Nephron (organoid): ENCODE measurements at regions not wholly inside any gene's neighbourhood (a gene's known extent, or its start where the extent isn't known, plus 50 kb on each side); places are given as distances from the start of the nearest gene placed in this dataset.

Experiments used
- H3K27ac Mint-ChIP-seq, 3 experiments: 2 replicates each; pipeline ENCODE4 v1.8.0; 2020; ENCODE audit warnings: mixed read lengths in 3 of 3, mild to moderate bottlenecking in 2 of 3, moderate library complexity in 1 of 3
- H3K27me3 Mint-ChIP-seq: 2 replicates; pipeline ENCODE4 v1.8.0; 2021; ENCODE audit warnings: low read depth, mild to moderate bottlenecking, moderate library complexity, mixed read lengths
- H3K36me3 Mint-ChIP-seq: 2 replicates; pipeline ENCODE4 v1.8.0; 2020; ENCODE audit warnings: low read depth, mixed read lengths
- H3K4me1 Mint-ChIP-seq: 2 replicates; pipeline ENCODE4 v1.8.0; 2020; ENCODE audit warnings: mixed read lengths
- H3K4me3 Mint-ChIP-seq, 3 experiments: 2 replicates each; pipeline ENCODE4 v1.8.0; 2020; ENCODE audit warnings: mild to moderate bottlenecking in 3 of 3, mixed read lengths in 3 of 3, moderate library complexity in 2 of 3
- H3K9me3 Mint-ChIP-seq: 2 replicates; pipeline ENCODE4 v1.8.0; 2020; ENCODE audit warnings: mixed read lengths
- CTCF ChIP-seq, 3 experiments: fragments of 200-600 bp; sonication (generic); IDR thresholded peaks; one replicate each; pipeline ENCODE4 v1.5.0; 2021; ENCODE audit warnings: antibody characterized with exemption in 3 of 3; ENCODE audit not compliant: unreplicated experiment in 3 of 3

- peak overlapping the region in 2 of 3 experiments; percentile 20 to 22 for H3K27ac Mint-ChIP-seq
- H3K4me3 Mint-ChIP-seq = no peak overlapping the region
- H3K36me3 Mint-ChIP-seq = no peaks in the 10 kb centered on the region
- H3K9me3 Mint-ChIP-seq = no peaks in the 10 kb centered on the region
- H3K27me3 Mint-ChIP-seq = no peaks in the 10 kb centered on the region
- peaks cover 39% of the 10 kb centered on the region for H3K4me1 Mint-ChIP-seq
- TF ChIP-seq CTCF (IDR thresholded peaks at IDR 0.05; ENCODE audit: unreplicated experiment in 3 of 3) = no peak
Observed at GRCh38 chr11:95653680-95654079, 135.9 kb downstream of the FAM76B start.

- no peaks in the 10 kb centered on the region for H3K27me3 Mint-ChIP-seq
- TF ChIP-seq CTCF (IDR thresholded peaks at IDR 0.05; ENCODE audit: unreplicated experiment in 3 of 3) = no peak
- peaks cover 45% of the 10 kb centered on the region for H3K4me1 Mint-ChIP-seq
Observed at GRCh38 chr11:95653099-95653498, 136.5 kb downstream of the FAM76B start.

GRCh38 chr11:95652002-95652472 lies 137.5 kb downstream of the FAM76B start:
- no peak for TF ChIP-seq CTCF (IDR thresholded peaks at IDR 0.05; ENCODE audit: unreplicated experiment in 3 of 3)
- Mint-ChIP-seq H3K27me3 (no peaks in the 10 kb centered on the region), H3K36me3 (peaks cover under 1% of the 10 kb centered on the region), H3K27ac (peak overlapping the region; percentile 82 to 89 (median 88)), H3K4me1 (peaks cover 48% of the 10 kb centered on the region), H3K4me3 (no peak overlapping the region), H3K9me3 (no peaks in the 10 kb centered on the region)

More at GRCh38 chr11:95653099-95653498, 136.5 kb downstream of the FAM76B start:
- Mint-ChIP-seq H3K27ac (peak overlapping the region; percentile 82 to 89 (median 88)), H3K36me3 (no peaks in the 10 kb centered on the region), H3K4me3 (no peak overlapping the region), H3K9me3 (no peaks in the 10 kb centered on the region)

- peaks cover 41% of the 10 kb centered on the region for H3K4me1 Mint-ChIP-seq
- peaks cover 4% of the 10 kb centered on the region for H3K36me3 Mint-ChIP-seq
- TF ChIP-seq CTCF (IDR thresholded peaks at IDR 0.05; ENCODE audit: unreplicated experiment in 3 of 3) = no peak
- no peak overlapping the region for H3K4me3 Mint-ChIP-seq
- H3K9me3 Mint-ChIP-seq = no peaks in the 10 kb centered on the region
- H3K27me3 Mint-ChIP-seq = no peaks in the 10 kb centered on the region
- H3K27ac Mint-ChIP-seq = peak overlapping the region; percentile 53 to 89 (median 69)
Observed at GRCh38 chr11:95650276-95650675, 139.3 kb downstream of the FAM76B start.

GRCh38 chr11:95647871-95648270 lies 141.7 kb downstream of the FAM76B start:
- peaks cover 4% of the 10 kb centered on the region for H3K9me3 Mint-ChIP-seq
- peaks cover 38% of the 10 kb centered on the region for H3K4me1 Mint-ChIP-seq
- peak overlapping the region; percentile 95 to 98 (median 96) for H3K27ac Mint-ChIP-seq
- no peaks in the 10 kb centered on the region for H3K27me3 Mint-ChIP-seq
- peaks cover 4% of the 10 kb centered on the region for H3K36me3 Mint-ChIP-seq
- peak overlapping the region; percentile 3 to 38 (median 22) for H3K4me3 Mint-ChIP-seq
- TF ChIP-seq CTCF (IDR thresholded peaks at IDR 0.05; ENCODE audit: unreplicated experiment in 3 of 3) = no peak

- TF ChIP-seq CTCF (IDR thresholded peaks at IDR 0.05; ENCODE audit: unreplicated experiment in 3 of 3) = no peak
- H3K36me3 Mint-ChIP-seq = peaks cover 4% of the 10 kb centered on the region
- peak overlapping the region in 1 of 3 experiments; percentile 38 for H3K4me3 Mint-ChIP-seq
Observed at GRCh38 chr11:95647355-95647754, 142.2 kb downstream of the FAM76B start.

More at GRCh38 chr11:95647355-95647754, 142.2 kb downstream of the FAM76B start:
- Mint-ChIP-seq H3K27ac (peak overlapping the region; percentile 95 to 98 (median 96)), H3K9me3 (peaks cover 4% of the 10 kb centered on the region), H3K4me1 (peaks cover 33% of the 10 kb centered on the region), H3K27me3 (no peaks in the 10 kb centered on the region)
